BE2C (cell line): ENCODE measurements at regions not wholly inside any gene's neighbourhood (a gene's known extent, or its start where the extent isn't known, plus 50 kb on each side); places are given as distances from the start of the nearest gene placed in this dataset.

Experiments
- DNase-seq: peaks from one replicate; pipeline ENCODE4 v3.0.0-alpha.2; 2020
- H3K27me3 ChIP-seq: fragments of 250-450 bp; sonication (Bioruptor Pico); 2 replicates; pipeline ENCODE4 v1.5.1; 2020; ENCODE audit warnings: mild to moderate bottlenecking
- H3K36me3 ChIP-seq: fragments of 250-450 bp; sonication (Bioruptor Pico); 2 replicates; pipeline ENCODE4 v1.5.1; 2020; ENCODE audit warnings: mild to moderate bottlenecking
- H3K4me1 ChIP-seq: fragments of 250-450 bp; sonication (Bioruptor Pico); 2 replicates; pipeline ENCODE4 v1.5.1; 2020
- H3K4me3 ChIP-seq: 2 replicates; pipeline ENCODE4 v1.5.1; 2011; ENCODE audit warnings: low read depth, low read length
- H3K9me3 ChIP-seq: fragments of 250-450 bp; sonication (Bioruptor Pico); 2 replicates; pipeline ENCODE4 v1.5.1; 2020
- TF ChIP-seq, protein P1 (sequence below): IDR thresholded peaks from 2 replicates; pipeline ENCODE4 v1.5.1; 2012; ENCODE audit warnings: mild to moderate bottlenecking, low read depth, low read length

DNA sequence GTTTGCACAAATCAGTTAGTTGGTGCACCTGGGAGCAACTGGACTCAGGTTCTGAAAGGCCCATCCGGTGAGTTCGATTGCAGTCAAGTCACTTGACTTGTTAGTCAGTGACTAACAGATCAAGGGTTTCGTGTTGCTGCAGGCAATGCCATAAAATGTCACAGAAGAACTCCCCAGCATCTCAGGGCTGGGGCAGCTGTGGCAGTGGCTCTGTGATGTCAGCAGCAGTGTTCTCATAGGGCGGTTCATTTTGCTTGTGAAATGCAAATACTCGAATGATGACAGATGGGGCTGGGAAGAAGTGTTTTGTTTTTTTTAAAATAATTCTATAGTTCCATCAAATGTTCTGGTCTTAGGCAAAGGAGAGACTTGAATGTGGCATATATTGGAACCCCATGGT, 287.8 kb downstream of the LMX1A start:
- Histone ChIP-seq H3K27me3 (no peaks in the 10 kb centered on the region), H3K4me3 (no peak overlapping the region), H3K4me1 (no peaks in the 10 kb centered on the region), H3K36me3 (no peaks in the 10 kb centered on the region), H3K9me3 (no peaks in the 10 kb centered on the region)
- DNase-seq = no peak
- TF ChIP-seq, protein P1, sequence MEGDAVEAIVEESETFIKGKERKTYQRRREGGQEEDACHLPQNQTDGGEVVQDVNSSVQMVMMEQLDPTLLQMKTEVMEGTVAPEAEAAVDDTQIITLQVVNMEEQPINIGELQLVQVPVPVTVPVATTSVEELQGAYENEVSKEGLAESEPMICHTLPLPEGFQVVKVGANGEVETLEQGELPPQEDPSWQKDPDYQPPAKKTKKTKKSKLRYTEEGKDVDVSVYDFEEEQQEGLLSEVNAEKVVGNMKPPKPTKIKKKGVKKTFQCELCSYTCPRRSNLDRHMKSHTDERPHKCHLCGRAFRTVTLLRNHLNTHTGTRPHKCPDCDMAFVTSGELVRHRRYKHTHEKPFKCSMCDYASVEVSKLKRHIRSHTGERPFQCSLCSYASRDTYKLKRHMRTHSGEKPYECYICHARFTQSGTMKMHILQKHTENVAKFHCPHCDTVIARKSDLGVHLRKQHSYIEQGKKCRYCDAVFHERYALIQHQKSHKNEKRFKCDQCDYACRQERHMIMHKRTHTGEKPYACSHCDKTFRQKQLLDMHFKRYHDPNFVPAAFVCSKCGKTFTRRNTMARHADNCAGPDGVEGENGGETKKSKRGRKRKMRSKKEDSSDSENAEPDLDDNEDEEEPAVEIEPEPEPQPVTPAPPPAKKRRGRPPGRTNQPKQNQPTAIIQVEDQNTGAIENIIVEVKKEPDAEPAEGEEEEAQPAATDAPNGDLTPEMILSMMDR = no peak

DNA sequence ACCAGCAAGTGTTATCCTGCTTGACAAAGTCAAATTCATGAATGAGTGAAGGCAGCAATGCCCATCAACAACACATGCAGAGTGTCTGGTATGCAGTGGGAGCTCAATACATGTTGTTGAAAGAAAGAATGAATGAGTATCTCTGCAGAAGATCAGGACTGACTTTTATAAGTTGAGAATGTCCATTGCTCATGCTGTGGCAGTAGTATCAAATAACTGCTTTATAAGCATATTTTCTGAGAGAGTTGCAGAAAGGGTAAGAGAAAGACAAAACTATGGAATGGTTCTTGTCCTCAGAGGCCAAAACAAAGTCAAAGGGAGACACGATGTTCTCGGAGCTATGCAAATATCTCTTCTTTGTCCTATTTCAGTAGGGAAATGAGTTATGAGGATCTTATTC, 288.7 kb downstream of the LMX1A start:
- no peaks in the 10 kb centered on the region for H3K27me3 ChIP-seq
- no peaks in the 10 kb centered on the region for H3K9me3 ChIP-seq
- no peak for DNase-seq
- no peaks in the 10 kb centered on the region for H3K36me3 ChIP-seq
- H3K4me3 ChIP-seq = no peak overlapping the region
- no peaks in the 10 kb centered on the region for H3K4me1 ChIP-seq
- TF ChIP-seq, protein P1 = no peak

DNA sequence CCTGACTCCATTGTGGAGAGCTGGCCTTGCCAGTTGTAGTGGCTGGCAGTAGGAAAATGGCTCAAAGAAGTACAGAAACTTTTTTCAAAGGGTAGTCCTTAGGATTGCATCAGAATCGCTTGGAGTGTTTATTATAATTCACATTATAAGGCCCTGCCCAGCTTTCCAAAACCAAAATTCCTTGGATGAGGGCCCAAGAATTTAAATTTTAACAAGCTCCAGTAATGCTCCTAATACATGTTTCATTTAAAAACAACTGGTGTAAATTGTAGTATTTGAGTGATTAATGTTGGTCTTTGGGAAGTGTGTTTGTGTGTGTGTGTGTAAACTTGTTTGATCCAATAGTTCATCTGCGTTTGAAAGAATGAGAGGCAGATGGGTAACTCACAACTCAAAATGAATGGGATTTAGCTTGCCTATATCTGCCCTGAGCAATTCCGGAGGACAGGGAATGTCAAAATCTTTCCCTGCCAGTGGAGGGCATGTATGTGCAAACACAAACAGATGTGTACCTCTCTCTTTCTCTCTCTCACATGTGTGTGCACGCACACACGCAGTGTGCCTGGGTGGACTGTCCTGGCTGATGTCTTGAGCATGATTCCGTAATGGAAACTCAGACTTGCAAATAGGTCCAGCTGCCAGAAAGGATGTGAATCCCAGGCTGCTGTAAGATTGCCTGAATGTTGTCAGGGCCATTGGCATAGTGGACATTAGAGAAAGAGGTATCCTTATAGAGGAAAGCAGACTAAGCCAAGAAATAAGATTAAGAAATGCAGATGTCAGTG, 293.1 kb downstream of the LMX1A start:
- Histone ChIP-seq H3K4me1 (no peaks in the 10 kb centered on the region), H3K4me3 (no peak overlapping the region), H3K36me3 (no peaks in the 10 kb centered on the region), H3K9me3 (no peaks in the 10 kb centered on the region), H3K27me3 (no peaks in the 10 kb centered on the region)
- TF ChIP-seq, protein P1 = no peak
- DNase-seq = no peak

DNA sequence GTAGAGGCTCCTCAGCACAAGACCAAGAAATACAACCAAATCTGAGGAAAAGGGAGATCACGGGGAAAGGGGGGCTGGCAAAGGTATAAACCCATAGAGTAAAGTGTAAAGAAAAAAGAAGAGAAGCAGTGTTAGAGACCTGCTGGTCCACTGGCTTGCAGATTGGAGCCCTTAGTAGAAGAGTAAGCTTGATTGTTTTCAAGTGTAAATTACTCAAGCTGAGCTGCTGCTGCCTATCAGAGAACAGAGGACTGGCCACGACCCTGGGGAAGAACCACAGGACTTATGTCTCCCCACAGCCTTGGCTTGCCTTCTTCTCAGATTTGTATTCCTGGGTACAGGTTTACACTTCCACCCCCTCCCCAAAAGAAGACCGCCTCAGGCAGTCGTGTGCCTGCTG, 294.2 kb downstream of the LMX1A start:
- no peak for DNase-seq
- Histone ChIP-seq H3K9me3 (no peaks in the 10 kb centered on the region), H3K27me3 (no peaks in the 10 kb centered on the region)

DNA sequence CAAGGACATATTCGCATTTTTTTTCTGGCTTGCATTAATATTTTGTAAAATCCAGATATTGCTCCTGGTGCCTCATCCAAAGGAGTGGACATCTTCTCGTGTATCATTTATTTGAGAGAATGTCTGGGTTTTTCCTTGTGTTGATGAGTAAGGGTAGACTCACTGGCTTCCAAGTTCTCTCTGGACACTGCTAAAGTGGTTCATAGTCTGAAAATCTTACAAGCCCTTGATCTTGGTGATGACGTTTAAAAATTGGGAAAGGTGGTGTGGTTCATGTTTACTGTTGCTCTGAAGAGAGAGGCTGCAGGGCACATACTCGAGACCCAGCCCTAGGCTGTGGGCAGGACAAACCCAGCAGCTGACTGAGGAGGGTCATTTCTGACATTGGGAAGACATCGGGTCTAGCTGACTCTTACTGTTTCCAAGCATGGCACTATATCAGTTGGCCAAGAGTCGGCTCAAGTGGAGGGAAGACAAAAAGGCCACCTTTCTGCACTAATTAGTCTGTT, 296.2 kb downstream of the LMX1A start:
- Histone ChIP-seq H3K36me3 (no peaks in the 10 kb centered on the region), H3K4me1 (no peaks in the 10 kb centered on the region), H3K4me3 (no peak overlapping the region), H3K9me3 (no peaks in the 10 kb centered on the region), H3K27me3 (no peaks in the 10 kb centered on the region)
- TF ChIP-seq, protein P1 = no peak
- DNase-seq = no peak

More for the DNA sequence above, 294.2 kb downstream of the LMX1A start:
- Histone ChIP-seq H3K4me1 (no peaks in the 10 kb centered on the region), H3K36me3 (no peaks in the 10 kb centered on the region), H3K4me3 (no peak overlapping the region)
- TF ChIP-seq, protein P1 = no peak

DNA sequence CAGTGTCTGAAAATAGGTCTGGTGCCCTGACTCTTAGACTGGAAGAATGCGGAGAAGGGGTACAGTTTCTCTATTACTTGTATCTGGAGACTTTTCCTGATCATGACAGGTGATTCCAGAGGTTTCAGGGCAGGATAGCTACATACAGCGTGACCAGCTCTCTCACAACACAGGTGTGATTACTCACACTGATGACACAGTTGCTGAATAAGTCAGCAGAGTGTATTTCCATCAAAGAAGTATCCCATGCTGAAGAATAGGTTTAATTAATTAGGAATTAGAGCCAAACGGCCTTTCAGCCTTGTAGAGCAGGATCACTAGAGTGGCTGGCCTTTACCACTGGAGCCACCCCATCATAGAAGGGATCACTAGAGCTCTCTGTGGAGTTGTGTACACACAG, 298.6 kb downstream of the LMX1A start:
- no peaks in the 10 kb centered on the region for H3K27me3 ChIP-seq
- no peak for DNase-seq
- H3K4me1 ChIP-seq = no peaks in the 10 kb centered on the region
- no peaks in the 10 kb centered on the region for H3K36me3 ChIP-seq
- TF ChIP-seq, protein P1 = no peak
- H3K4me3 ChIP-seq = no peak overlapping the region
- H3K9me3 ChIP-seq = no peaks in the 10 kb centered on the region
